ENCODE measurements at regions not wholly inside any gene's neighbourhood (a gene's known extent, or its start where the extent isn't known, plus 50 kb on each side); places are given as distances from the start of the nearest gene placed in this dataset.

DNA sequence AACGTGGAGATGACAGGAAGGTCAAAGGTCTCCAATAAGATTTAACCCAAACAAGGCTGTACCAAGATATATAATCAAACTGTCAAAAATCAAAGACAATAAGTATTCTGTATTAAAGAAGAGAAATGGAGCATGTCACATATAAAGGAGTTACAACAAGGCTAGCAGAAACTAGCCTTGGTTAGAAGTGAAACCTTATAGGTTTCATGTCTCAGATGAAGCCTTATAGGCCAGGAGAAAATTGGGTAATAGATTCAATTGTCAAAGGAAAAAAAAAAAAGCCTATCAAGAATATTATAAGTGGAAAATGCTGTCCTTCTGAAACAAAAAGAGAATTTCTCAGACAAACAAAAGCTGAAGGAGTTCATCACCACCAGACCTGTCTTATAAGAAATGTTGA, 419.4 kb downstream of the CDH11 start:
- TF ChIP-seq, protein P1, sequence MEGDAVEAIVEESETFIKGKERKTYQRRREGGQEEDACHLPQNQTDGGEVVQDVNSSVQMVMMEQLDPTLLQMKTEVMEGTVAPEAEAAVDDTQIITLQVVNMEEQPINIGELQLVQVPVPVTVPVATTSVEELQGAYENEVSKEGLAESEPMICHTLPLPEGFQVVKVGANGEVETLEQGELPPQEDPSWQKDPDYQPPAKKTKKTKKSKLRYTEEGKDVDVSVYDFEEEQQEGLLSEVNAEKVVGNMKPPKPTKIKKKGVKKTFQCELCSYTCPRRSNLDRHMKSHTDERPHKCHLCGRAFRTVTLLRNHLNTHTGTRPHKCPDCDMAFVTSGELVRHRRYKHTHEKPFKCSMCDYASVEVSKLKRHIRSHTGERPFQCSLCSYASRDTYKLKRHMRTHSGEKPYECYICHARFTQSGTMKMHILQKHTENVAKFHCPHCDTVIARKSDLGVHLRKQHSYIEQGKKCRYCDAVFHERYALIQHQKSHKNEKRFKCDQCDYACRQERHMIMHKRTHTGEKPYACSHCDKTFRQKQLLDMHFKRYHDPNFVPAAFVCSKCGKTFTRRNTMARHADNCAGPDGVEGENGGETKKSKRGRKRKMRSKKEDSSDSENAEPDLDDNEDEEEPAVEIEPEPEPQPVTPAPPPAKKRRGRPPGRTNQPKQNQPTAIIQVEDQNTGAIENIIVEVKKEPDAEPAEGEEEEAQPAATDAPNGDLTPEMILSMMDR (IDR thresholded peaks at IDR 0.05) = no peak
- no peaks in the 10 kb centered on the region for H3K4me1 ChIP-seq
- no peak overlapping the region for H3K4me3 ChIP-seq
- FAIRE-seq (no peak), DNase-seq (no peak), ATAC-seq (no peak)
- no peaks in the 10 kb centered on the region for H3K9me3 ChIP-seq
- no peaks in the 10 kb centered on the region for H3K36me3 ChIP-seq
- no peaks in the 10 kb centered on the region for H3K27me3 ChIP-seq
- no peak overlapping the region for H3K27ac ChIP-seq
- intact Hi-C loops (cut with DNase I) = no loop called here
- WGBS, 2 donors = 13 to 24% methylated on average over 1 of the region's 1 CpG

DNA sequence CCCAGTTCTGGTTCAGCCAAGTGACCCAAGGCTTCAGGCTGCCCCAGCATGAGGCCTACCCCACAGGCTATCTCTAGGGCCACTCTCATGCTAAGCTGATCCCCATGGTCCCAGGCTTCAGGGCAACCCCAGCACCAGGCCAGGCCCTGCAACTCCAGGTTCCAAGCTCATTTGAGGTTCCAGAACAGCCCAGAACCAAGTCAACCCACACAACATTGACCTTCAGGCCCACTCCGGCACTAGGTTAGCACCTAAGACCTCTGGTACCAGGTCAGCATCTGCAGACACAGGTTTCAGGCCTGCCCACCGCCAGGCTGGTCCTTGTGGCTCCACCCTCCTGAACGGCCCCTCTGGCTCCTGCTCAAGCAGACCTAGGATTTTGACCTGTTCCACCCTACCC, 421.2 kb downstream of the CDH11 start:
- intact Hi-C loops (cut with DNase I) = no loop called here
- H3K36me3 ChIP-seq = no peaks in the 10 kb centered on the region
- TF ChIP-seq, protein P1 (IDR thresholded peaks at IDR 0.05) = no peak
- no peak for ATAC-seq
- 79 to 84% methylated on average over 3 of the region's 3 CpGs for WGBS, 2 donors
- peak in 1 of 6 donors; percentile 38 for DNase-seq
- FAIRE-seq = no peak
- no peaks in the 10 kb centered on the region for H3K9me3 ChIP-seq
- H3K4me1 ChIP-seq = no peaks in the 10 kb centered on the region
- no peak overlapping the region for H3K27ac ChIP-seq
- no peak overlapping the region for H3K4me3 ChIP-seq
- no peaks in the 10 kb centered on the region for H3K27me3 ChIP-seq

DNA sequence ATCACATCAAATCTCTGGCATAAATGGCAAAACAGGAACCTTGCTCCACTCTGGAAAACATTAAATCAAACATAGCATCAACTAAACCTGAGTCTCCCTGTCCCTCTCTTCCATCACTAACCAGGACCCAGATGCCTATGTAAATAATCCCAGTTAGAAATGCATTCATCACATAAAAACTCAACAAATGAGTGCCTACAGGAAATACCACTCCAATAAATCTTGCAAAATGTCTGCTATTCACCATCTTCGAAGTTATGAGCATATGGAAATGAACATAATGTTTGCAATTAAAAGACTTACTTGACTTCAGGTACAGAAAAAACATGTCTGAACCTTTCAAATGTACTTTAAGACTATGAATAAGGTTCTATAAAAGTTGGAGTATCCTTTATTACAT, 425.0 kb downstream of the CDH11 start:
- intact Hi-C loops (cut with DNase I) = no loop called here
- no peaks in the 10 kb centered on the region for H3K36me3 ChIP-seq
- H3K4me3 ChIP-seq = no peak overlapping the region
- H3K27ac ChIP-seq = no peak overlapping the region
- 51 to 67% methylated on average over 1 of the region's 1 CpG for WGBS, 2 donors
- no peaks in the 10 kb centered on the region for H3K4me1 ChIP-seq
- H3K27me3 ChIP-seq = no peaks in the 10 kb centered on the region
- no peaks in the 10 kb centered on the region for H3K9me3 ChIP-seq
- ATAC-seq (no peak), DNase-seq (no peak), FAIRE-seq (no peak)
- TF ChIP-seq, protein P1 (IDR thresholded peaks at IDR 0.05) = no peak

DNA sequence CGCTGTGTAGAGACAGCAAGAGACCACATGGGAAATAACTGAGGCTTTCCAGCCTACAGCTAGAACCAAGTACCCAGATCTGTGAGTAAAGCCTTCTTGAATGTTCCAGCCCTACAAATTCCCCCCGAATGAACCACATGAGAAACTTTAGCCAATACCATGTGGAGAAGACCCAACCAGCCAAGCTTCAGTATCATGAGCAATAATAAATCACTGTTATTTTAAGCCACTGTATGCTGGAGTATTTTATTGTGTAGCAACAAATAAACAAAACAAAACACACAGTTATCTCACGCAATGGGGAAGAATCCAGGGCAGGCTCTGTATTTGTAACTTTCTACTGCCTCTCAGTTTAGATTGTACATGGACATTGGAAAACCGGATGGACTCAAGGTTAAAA, 426.2 kb downstream of the CDH11 start:
- WGBS, 2 donors = 65 to 76% methylated on average over 4 of the region's 4 CpGs
- no peak for ATAC-seq
- H3K4me3 ChIP-seq = no peak overlapping the region
- no peaks in the 10 kb centered on the region for H3K36me3 ChIP-seq
- H3K27ac ChIP-seq = no peak overlapping the region
- no peaks in the 10 kb centered on the region for H3K4me1 ChIP-seq
- TF ChIP-seq, protein P1 (IDR thresholded peaks at IDR 0.05) = no peak
- FAIRE-seq = no peak
- no peaks in the 10 kb centered on the region for H3K27me3 ChIP-seq
- no peak for DNase-seq
- H3K9me3 ChIP-seq = no peaks in the 10 kb centered on the region
- intact Hi-C loops (cut with DNase I) = no loop called here

DNA sequence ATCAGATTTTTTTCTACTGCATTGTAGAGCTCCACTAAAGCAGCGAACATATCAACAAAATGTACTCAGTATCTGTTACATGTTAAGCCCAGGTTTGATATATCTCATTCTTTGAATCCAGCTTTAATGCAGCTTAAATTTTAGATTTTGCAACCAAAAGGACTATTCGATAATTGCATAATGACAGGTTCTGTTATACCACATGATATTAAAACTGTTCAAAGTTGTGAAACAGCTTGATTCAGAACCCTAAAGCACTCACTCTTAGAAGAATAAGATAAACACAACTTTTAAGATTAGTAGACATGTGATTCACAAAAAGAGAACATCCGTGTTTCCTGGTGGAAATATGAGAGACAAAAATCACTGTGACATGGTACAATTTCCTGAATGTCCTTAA, 427.9 kb downstream of the CDH11 start:
- no peak overlapping the region for H3K4me3 ChIP-seq
- 72 to 77% methylated on average over 3 of the region's 3 CpGs for WGBS, 2 donors
- H3K27me3 ChIP-seq = no peaks in the 10 kb centered on the region
- TF ChIP-seq, protein P1 (IDR thresholded peaks at IDR 0.05) = no peak
- intact Hi-C loops (cut with DNase I) = no loop called here
- DNase-seq = no peak
- no peak for ATAC-seq
- no peak overlapping the region for H3K27ac ChIP-seq
- no peaks in the 10 kb centered on the region for H3K36me3 ChIP-seq
- H3K9me3 ChIP-seq = no peaks in the 10 kb centered on the region
- no peaks in the 10 kb centered on the region for H3K4me1 ChIP-seq
- FAIRE-seq = no peak

All from pancreas (tissue), 10 donors.